ENCODE measurements at regions not wholly inside any gene's neighbourhood (a gene's known extent, or its start where the extent isn't known, plus 50 kb on each side); places are given as distances from the start of the nearest gene placed in this dataset.

DNA sequence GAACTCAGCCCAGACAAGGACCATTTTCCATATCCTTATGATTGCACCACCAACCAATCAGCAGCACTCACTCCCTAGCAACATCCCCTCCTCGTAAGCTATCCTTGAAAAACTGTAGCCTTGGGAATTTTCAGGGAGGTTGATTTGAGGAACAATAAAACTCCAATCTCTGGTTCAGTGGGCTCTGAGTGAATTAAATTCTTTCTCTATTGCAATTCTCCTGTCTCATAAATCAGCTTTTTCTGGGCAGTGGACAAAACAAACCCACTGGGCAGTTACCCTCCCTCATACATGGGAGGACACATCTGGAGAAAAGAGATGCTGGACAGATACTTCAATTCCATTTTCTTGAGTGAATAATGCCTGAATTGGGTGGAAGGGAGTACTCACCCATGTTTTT lies 115.4 kb upstream of the STXBP5 start:
- Mint-ChIP-seq H3K27me3 (ENCODE audit: low read depth, unreplicated experiment) (no peaks in the 10 kb centered on the region), H3K4me1 (ENCODE audit: low read depth, unreplicated experiment) (no peaks in the 10 kb centered on the region), H3K9me3 (ENCODE audit: unreplicated experiment) (peaks cover 10% of the 10 kb centered on the region), H3K27ac (ENCODE audit: unreplicated experiment) (no peak overlapping the region), H3K36me3 (ENCODE audit: low read depth, unreplicated experiment) (no peaks in the 10 kb centered on the region), H3K4me3 (ENCODE audit: unreplicated experiment) (no peak overlapping the region)
- no peaks in the 10 kb centered on the region for H3K27me3 ChIP-seq (ENCODE audit: insufficient read depth, low read length)
- H3K79me2 ChIP-seq (ENCODE audit: insufficient read depth, low read length), result no peaks in the 10 kb centered on the region
- H2AFZ ChIP-seq (ENCODE audit: low read depth, low read length), result no peak overlapping the region
- DNase-seq (ENCODE audit: low read depth), result no peak
- H3K4me2 ChIP-seq (ENCODE audit: low read length), result no peak overlapping the region
- FAIRE-seq, result no peak
- no peaks in the 10 kb centered on the region for H3K36me3 ChIP-seq (ENCODE audit: insufficient read depth, low read length)
- no peak overlapping the region for H3K4me3 ChIP-seq (ENCODE audit: insufficient read depth, low read depth, low read length)
- no peaks in the 10 kb centered on the region for H4K20me1 ChIP-seq (ENCODE audit: insufficient read depth, low read length)
- H3K4me1 ChIP-seq (ENCODE audit: insufficient read depth, low read length), result no peaks in the 10 kb centered on the region
- TF ChIP-seq, protein P1, sequence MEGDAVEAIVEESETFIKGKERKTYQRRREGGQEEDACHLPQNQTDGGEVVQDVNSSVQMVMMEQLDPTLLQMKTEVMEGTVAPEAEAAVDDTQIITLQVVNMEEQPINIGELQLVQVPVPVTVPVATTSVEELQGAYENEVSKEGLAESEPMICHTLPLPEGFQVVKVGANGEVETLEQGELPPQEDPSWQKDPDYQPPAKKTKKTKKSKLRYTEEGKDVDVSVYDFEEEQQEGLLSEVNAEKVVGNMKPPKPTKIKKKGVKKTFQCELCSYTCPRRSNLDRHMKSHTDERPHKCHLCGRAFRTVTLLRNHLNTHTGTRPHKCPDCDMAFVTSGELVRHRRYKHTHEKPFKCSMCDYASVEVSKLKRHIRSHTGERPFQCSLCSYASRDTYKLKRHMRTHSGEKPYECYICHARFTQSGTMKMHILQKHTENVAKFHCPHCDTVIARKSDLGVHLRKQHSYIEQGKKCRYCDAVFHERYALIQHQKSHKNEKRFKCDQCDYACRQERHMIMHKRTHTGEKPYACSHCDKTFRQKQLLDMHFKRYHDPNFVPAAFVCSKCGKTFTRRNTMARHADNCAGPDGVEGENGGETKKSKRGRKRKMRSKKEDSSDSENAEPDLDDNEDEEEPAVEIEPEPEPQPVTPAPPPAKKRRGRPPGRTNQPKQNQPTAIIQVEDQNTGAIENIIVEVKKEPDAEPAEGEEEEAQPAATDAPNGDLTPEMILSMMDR (IDR thresholded peaks at IDR 0.05; ENCODE audit: insufficient read depth, low read depth, low read length), result no peak
- TF ChIP-seq EZH2 (IDR thresholded peaks at IDR 0.05; ENCODE audit: insufficient read depth, low read length), result no peak
- H3K27ac ChIP-seq (ENCODE audit: low read depth, low read length), result no peak overlapping the region
- H3K9ac ChIP-seq (ENCODE audit: low read length), result no peak overlapping the region
- H3K9me3 ChIP-seq (ENCODE audit: insufficient read depth, low read depth, low read length), result no peaks in the 10 kb centered on the region

DNA sequence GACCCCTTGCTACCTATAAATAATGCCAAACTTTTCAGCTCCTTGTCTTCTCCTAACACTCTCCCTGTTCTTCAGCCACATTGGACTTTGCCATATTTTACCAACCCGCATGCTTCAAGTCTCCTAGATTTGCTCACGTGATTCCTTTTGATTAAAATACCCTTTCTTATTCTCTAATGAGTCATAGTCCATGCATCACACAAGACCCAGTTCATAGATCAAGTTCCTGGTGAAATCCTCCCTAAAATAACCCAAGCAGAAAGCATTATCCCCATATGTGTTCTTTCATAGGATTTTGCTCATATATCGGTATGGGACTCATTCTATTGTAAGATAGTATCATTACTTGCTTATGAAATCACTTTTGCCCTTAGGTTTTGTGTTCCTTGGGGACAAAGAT lies 108.9 kb upstream of the STXBP5 start:
- Mint-ChIP-seq H3K27me3 (ENCODE audit: low read depth, unreplicated experiment) (no peaks in the 10 kb centered on the region), H3K4me1 (ENCODE audit: low read depth, unreplicated experiment) (peaks cover 4% of the 10 kb centered on the region), H3K4me3 (ENCODE audit: unreplicated experiment) (no peak overlapping the region), H3K27ac (ENCODE audit: unreplicated experiment) (no peak overlapping the region), H3K9me3 (ENCODE audit: unreplicated experiment) (peaks cover 2% of the 10 kb centered on the region), H3K36me3 (ENCODE audit: low read depth, unreplicated experiment) (no peaks in the 10 kb centered on the region)
- Histone ChIP-seq H3K27me3 (ENCODE audit: insufficient read depth, low read length) (no peaks in the 10 kb centered on the region), H3K4me2 (ENCODE audit: low read length) (no peak overlapping the region), H3K9me3 (ENCODE audit: insufficient read depth, low read depth, low read length) (no peaks in the 10 kb centered on the region), H4K20me1 (ENCODE audit: insufficient read depth, low read length) (no peaks in the 10 kb centered on the region), H2AFZ (ENCODE audit: low read depth, low read length) (no peak overlapping the region), H3K4me1 (ENCODE audit: insufficient read depth, low read length) (peaks cover 2% of the 10 kb centered on the region), H3K79me2 (ENCODE audit: insufficient read depth, low read length) (no peaks in the 10 kb centered on the region), H3K36me3 (ENCODE audit: insufficient read depth, low read length) (no peaks in the 10 kb centered on the region), H3K4me3 (ENCODE audit: insufficient read depth, low read depth, low read length) (no peak overlapping the region), H3K27ac (ENCODE audit: low read depth, low read length) (no peak overlapping the region), H3K9ac (ENCODE audit: low read length) (no peak overlapping the region)
- TF ChIP-seq, protein P1 (IDR thresholded peaks at IDR 0.05; ENCODE audit: insufficient read depth, low read depth, low read length), result no peak
- TF ChIP-seq EZH2 (IDR thresholded peaks at IDR 0.05; ENCODE audit: insufficient read depth, low read length), result no peak
- peak; percentile 20 for FAIRE-seq
- DNase-seq (ENCODE audit: low read depth), result no peak

DNA sequence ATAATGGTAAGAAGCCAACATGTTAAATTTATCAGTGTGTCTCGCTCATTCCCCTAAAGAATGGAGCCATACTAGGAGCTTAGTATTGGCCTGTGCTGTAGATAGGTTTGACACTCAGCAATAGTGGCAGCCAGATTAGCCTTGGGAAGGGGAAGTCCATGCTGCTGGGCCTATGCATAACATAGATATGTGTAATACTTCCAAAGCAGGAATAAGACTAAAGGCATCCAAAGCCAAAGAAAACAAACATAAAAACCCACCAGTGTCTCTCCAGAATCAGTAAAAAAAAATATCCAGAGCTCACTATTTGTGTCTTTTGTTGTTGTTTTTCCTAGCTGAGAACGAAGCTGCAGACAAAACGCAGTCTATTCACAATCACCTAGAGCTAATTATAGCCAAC lies 104.2 kb upstream of the STXBP5 start:
- Histone ChIP-seq H3K9me3 (ENCODE audit: insufficient read depth, low read depth, low read length) (no peaks in the 10 kb centered on the region), H2AFZ (ENCODE audit: low read depth, low read length) (no peak overlapping the region), H3K27me3 (ENCODE audit: insufficient read depth, low read length) (no peaks in the 10 kb centered on the region), H3K36me3 (ENCODE audit: insufficient read depth, low read length) (no peaks in the 10 kb centered on the region), H4K20me1 (ENCODE audit: insufficient read depth, low read length) (no peaks in the 10 kb centered on the region), H3K79me2 (ENCODE audit: insufficient read depth, low read length) (no peaks in the 10 kb centered on the region), H3K4me2 (ENCODE audit: low read length) (peak overlapping the region; percentile 35), H3K27ac (ENCODE audit: low read depth, low read length) (no peak overlapping the region), H3K4me3 (ENCODE audit: insufficient read depth, low read depth, low read length) (no peak overlapping the region), H3K9ac (ENCODE audit: low read length) (no peak overlapping the region), H3K4me1 (ENCODE audit: insufficient read depth, low read length) (peaks cover 5% of the 10 kb centered on the region)
- Mint-ChIP-seq H3K4me3 (ENCODE audit: unreplicated experiment) (no peak overlapping the region), H3K36me3 (ENCODE audit: low read depth, unreplicated experiment) (no peaks in the 10 kb centered on the region), H3K27me3 (ENCODE audit: low read depth, unreplicated experiment) (no peaks in the 10 kb centered on the region), H3K27ac (ENCODE audit: unreplicated experiment) (no peak overlapping the region), H3K9me3 (ENCODE audit: unreplicated experiment) (no peaks in the 10 kb centered on the region), H3K4me1 (ENCODE audit: low read depth, unreplicated experiment) (peaks cover 4% of the 10 kb centered on the region)
- DNase-seq (ENCODE audit: low read depth), result peak; percentile 90
- no peak for TF ChIP-seq EZH2 (IDR thresholded peaks at IDR 0.05; ENCODE audit: insufficient read depth, low read length)
- TF ChIP-seq, protein P1 (IDR thresholded peaks at IDR 0.05; ENCODE audit: insufficient read depth, low read depth, low read length), result no peak
- FAIRE-seq, result peak; percentile 75
